ENCODE measurements at regions not wholly inside any gene's neighbourhood (a gene's known extent, or its start where the extent isn't known, plus 50 kb on each side); places are given as distances from the start of the nearest gene placed in this dataset.

DNA sequence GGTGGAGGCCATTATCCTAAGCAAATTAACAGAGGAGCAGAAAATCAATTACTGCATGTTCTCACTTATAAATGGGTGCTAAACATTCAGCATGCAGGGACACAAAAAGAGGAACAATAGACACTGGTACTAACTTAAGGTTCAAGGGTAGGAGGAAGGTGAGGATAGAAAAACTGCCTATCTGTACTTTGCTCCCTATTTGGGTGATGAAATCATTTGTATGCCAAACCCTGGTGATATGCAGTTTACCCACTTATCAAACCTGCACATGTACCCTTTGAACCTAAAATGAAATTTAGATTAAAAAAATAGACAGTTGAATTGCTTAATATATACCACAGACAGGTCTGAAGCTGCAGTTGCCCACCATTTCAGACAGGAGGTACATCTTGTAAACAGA is 143.3 kb upstream of the KLHL4 start:
- TF ChIP-seq, protein P1, sequence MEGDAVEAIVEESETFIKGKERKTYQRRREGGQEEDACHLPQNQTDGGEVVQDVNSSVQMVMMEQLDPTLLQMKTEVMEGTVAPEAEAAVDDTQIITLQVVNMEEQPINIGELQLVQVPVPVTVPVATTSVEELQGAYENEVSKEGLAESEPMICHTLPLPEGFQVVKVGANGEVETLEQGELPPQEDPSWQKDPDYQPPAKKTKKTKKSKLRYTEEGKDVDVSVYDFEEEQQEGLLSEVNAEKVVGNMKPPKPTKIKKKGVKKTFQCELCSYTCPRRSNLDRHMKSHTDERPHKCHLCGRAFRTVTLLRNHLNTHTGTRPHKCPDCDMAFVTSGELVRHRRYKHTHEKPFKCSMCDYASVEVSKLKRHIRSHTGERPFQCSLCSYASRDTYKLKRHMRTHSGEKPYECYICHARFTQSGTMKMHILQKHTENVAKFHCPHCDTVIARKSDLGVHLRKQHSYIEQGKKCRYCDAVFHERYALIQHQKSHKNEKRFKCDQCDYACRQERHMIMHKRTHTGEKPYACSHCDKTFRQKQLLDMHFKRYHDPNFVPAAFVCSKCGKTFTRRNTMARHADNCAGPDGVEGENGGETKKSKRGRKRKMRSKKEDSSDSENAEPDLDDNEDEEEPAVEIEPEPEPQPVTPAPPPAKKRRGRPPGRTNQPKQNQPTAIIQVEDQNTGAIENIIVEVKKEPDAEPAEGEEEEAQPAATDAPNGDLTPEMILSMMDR (IDR thresholded peaks at IDR 0.05; ENCODE audit: low read depth, low read length) = no peak
- TF ChIP-seq EZH2phosphoT487 (IDR thresholded peaks at IDR 0.05; ENCODE audit: low read depth) = no peak
